ENCODE measurements at regions not wholly inside any gene's neighbourhood (a gene's known extent, or its start where the extent isn't known, plus 50 kb on each side); places are given as distances from the start of the nearest gene placed in this dataset.
A peak's percentile ranks its signal among the peaks of the same experiment; 100 is the strongest.

GRCh38 chr6:77332915-77333623 is 130.2 kb downstream of the HTR1B start:
- H3K4me3 ChIP-seq (ENCODE audit: control insufficient read depth, low read depth, low read length): no peak overlapping the region
- DNase-seq (ENCODE audit: low read depth): no peak
- TF ChIP-seq CTCF (conservative IDR thresholded peaks at IDR 0.05; ENCODE audit: control insufficient read depth, insufficient read depth, low read depth, low read length): no peak

DNA sequence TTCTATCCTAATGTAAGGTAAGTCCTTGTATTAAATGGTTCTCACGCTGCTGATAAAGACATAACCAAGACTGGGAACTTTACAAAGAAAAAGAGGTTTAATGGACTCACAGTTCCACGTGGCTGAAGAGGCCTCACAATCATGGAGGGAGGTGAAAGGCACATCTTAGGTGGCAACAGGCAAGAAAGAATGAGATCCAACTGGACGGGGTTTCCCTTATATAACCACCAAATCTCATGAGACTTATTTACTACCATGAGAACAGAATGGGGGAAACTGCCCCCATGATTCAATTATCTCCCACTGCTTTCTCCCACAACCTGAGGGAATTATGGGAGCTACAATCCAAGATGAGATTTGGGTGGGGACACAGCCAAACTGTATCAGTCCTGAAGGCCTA is 136.6 kb downstream of the HTR1B start:
- DNase-seq (ENCODE audit: low read depth): no peak
- H3K4me3 ChIP-seq (ENCODE audit: control insufficient read depth, low read depth, low read length): no peak overlapping the region
- no peak for TF ChIP-seq CTCF (conservative IDR thresholded peaks at IDR 0.05; ENCODE audit: control insufficient read depth, insufficient read depth, low read depth, low read length)

DNA sequence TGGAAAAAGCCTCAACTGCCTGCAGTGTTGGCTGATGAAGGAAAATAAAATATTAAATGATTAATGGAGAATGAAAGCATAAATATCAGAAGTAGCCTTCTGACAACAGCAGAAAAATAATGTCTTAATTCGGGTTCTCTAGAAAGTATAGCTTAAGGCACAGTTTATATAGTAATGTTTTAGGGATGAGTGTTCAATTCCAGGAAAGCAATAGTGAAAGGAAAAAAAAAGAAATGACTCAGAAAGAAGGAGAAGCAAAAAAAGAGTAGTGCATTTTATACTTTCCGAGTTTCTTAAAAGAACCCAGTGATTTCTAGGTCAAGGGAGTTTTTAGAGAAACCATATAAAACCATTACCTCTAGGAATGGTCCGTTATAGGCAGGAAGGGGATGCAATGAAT is 137.3 kb downstream of the HTR1B start:
- TF ChIP-seq CTCF (conservative IDR thresholded peaks at IDR 0.05; ENCODE audit: control insufficient read depth, insufficient read depth, low read depth, low read length): no peak
- no peak overlapping the region for H3K4me3 ChIP-seq (ENCODE audit: control insufficient read depth, low read depth, low read length)
- no peak for DNase-seq (ENCODE audit: low read depth)

GRCh38 chr6:77324866-77325265 is 138.4 kb downstream of the HTR1B start:
- TF ChIP-seq CTCF (conservative IDR thresholded peaks at IDR 0.05; ENCODE audit: control insufficient read depth, insufficient read depth, low read depth, low read length): no peak
- DNase-seq (ENCODE audit: low read depth): peak; percentile 52
- H3K4me3 ChIP-seq (ENCODE audit: control insufficient read depth, low read depth, low read length): no peak overlapping the region

DNA sequence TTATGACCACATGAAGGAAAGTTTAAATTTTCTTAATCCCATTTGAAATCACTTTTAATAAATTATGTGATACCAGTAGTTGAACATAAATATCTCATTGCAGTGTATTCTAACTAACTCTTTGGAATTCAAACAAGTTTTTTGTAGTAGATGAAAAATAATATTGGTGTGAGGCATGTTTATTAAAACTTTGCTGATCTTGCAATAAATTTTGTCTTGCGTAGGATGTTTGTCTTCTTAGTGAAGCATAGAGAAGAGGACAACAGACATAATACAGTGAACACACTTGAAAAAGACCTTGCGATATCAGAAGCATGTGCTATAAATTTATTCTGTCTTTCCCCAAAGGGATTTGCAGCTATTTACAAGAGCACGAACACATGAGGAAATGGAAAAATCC is 140.7 kb downstream of the HTR1B start:
- DNase-seq (ENCODE audit: low read depth): no peak
- no peak overlapping the region for H3K4me3 ChIP-seq (ENCODE audit: control insufficient read depth, low read depth, low read length)
- TF ChIP-seq CTCF (conservative IDR thresholded peaks at IDR 0.05; ENCODE audit: control insufficient read depth, insufficient read depth, low read depth, low read length): no peak

DNA sequence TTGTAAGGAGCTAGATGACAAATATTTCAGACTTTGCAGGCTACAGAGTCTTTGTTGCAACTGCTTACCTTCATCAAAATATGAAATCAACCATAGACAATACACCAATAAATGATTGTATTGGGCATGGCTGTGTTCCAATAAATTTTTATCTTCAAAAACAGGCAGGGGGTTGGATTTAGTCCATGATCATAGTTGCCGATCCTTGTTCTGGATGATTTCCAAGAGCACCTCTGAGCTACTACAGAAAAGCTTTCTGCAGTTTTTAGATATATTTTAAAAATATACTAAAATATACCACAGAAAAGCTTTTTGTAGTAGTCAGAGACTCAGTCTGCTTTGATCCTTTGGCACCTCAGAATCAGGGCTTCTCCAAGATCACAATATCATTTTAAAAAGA is 145.0 kb downstream of the HTR1B start:
- H3K4me3 ChIP-seq (ENCODE audit: control insufficient read depth, low read depth, low read length): no peak overlapping the region
- no peak for TF ChIP-seq CTCF (conservative IDR thresholded peaks at IDR 0.05; ENCODE audit: control insufficient read depth, insufficient read depth, low read depth, low read length)
- no peak for DNase-seq (ENCODE audit: low read depth)

DNA sequence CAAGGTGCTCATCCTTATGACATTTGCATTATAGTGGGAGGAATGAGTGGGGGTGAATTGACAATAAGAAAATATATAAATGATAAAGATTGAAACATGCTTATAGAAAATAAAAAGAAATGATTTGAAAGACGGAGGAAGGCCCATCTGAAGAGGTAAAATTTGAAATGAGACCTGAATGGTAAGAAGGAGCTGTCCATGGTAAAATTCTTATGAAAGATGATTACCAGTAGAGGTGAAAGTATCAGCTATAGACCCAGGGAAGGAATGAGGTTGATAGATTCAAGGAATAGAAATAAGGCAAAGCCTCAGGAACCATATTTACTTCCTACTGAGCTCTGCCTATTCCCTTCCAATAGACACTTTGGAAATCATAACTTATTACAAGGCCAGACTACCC is 149.7 kb downstream of the HTR1B start:
- no peak for TF ChIP-seq CTCF (conservative IDR thresholded peaks at IDR 0.05; ENCODE audit: control insufficient read depth, insufficient read depth, low read depth, low read length)
- no peak for DNase-seq (ENCODE audit: low read depth)
- no peak overlapping the region for H3K4me3 ChIP-seq (ENCODE audit: control insufficient read depth, low read depth, low read length)
